Thyroid gland (tissue), 4 donors: ENCODE measurements at regions not wholly inside any gene's neighbourhood (a gene's known extent, or its start where the extent isn't known, plus 50 kb on each side); places are given as distances from the start of the nearest gene placed in this dataset. TPM values are rescaled to one million over a fixed set of nuclear protein-coding genes. Genes with fewer than 3 reads are reported as not detected.

Experiments
- DNase-seq, 2 donors: peaks; one replicate each; pipeline ENCODE4 v3.0.0-alpha.2; 2019
- H3K27ac ChIP-seq, 3 donors: fragments of 200-600 bp; sonication (generic); 1 replicate in 2 of 3; 2 replicates in 1 of 3; pipeline ENCODE4 v1.5.1; 2016 to 2019; ENCODE audit warnings: mild to moderate bottlenecking in 1 of 3, moderate library complexity in 1 of 3
- H3K27me3 ChIP-seq: fragments of 200-600 bp; sonication (generic); one replicate; pipeline ENCODE4 v1.5.1; 2019
- H3K36me3 ChIP-seq, 2 donors: fragments of 200-600 bp; sonication (generic); one replicate each; pipeline ENCODE4 v1.5.1; 2016 to 2019
- H3K4me1 ChIP-seq, 2 donors: fragments of 200-600 bp; sonication (generic); one replicate each; pipeline ENCODE4 v1.5.1; 2017 to 2019
- H3K4me3 ChIP-seq, 3 donors: fragments of 200-600 bp; sonication (generic); replicated peaks in 1 of 3; 1 replicate in 2 of 3; 2 replicates in 1 of 3; pipeline ENCODE4 v1.5.1; 2016; ENCODE audit warnings: mild to moderate bottlenecking in 1 of 3
- H3K9me3 ChIP-seq: fragments of 200-600 bp; sonication (generic); one replicate; pipeline ENCODE4 v1.5.1; 2017
- CTCF ChIP-seq, 6 experiments: fragments of 200-600 bp in 3 of 6; fragments of 450-650 bp in 3 of 6; sonication (generic) in 3 of 6; IDR thresholded peaks; one replicate each; pipeline ENCODE4 v1.5.1; 2016 to 2019; ENCODE audit warnings: antibody characterized with exemption in 6 of 6, mild to moderate bottlenecking in 2 of 6, inconsistent platforms in 1 of 6, moderate library complexity in 1 of 6
- POLR2A ChIP-seq, 2 donors: fragments of 450-650 bp; IDR thresholded peaks; one replicate each; pipeline ENCODE4 v1.6.1; 2017; ENCODE audit warnings: antibody characterized with exemption in 2 of 2, mild to moderate bottlenecking in 2 of 2, moderate library complexity in 1 of 2
- WGBS, 2 donors: methylation state at CpG; one replicate each; pipeline ENCODE4 v1.1.5; 2017; 5-methylcytosine and 5-hydroxymethylcytosine counted together
- intact Hi-C: fragments of 100-400 bp; cut with DNase I; formaldehyde crosslinking; loops from one replicate; pipeline ENCODE4 v1.15.1; 2023
- small RNA-seq: library from RNA; depleted of rRNA; stranded (forward); fragments of <200 nt; gene quantifications from one replicate; pipeline ENCODE3, GENCODE V24; 2016

DNA sequence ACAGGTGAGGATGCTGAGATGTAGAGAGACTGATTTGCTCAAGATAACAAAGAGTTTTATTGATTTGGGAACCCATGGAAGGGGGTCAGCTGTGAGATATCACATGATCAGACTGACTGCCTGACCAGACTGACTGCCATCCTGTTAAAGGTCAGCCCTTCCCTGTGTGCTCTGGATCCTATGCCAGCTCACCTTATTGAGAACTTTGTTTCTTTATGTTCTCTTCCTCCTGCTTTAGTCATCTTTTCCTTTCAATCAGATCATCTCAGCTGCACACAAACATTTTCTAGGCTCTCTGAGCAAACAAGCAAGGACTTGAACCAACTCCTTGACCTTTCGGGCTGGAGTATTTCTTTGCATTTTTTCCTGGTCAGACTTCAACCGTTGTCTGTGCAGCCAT lies 50.0 kb upstream of the MTPN start:
- no peak overlapping the region for H3K27ac ChIP-seq
- DNase-seq = no peak
- H3K9me3 ChIP-seq = no peaks in the 10 kb centered on the region
- H3K27me3 ChIP-seq = no peaks in the 10 kb centered on the region
- no peaks in the 10 kb centered on the region for H3K4me1 ChIP-seq
- 82 to 85% methylated on average over 2 of the region's 2 CpGs for WGBS, 2 donors
- no peak overlapping the region for H3K4me3 ChIP-seq
- no peak for TF ChIP-seq POLR2A (IDR thresholded peaks at IDR 0.05)
- no peak for TF ChIP-seq CTCF (IDR thresholded peaks at IDR 0.05)
- intact Hi-C loops = no loop called here
- no peaks in the 10 kb centered on the region for H3K36me3 ChIP-seq

Small RNA genes lying in the stretch of these regions (small RNA-seq; reads per million reads assigned to genes)
- gene RF00019 = not detected
